COLO668 (cell line): ENCODE measurements at regions not wholly inside any gene's neighbourhood (a gene's known extent, or its start where the extent isn't known, plus 50 kb on each side); places are given as distances from the start of the nearest gene placed in this dataset.
"Not testable (repeated sequence)": the region's sequence is repeated elsewhere in the genome, so short reads cannot be mapped to it uniquely, and the experiment has no call there.

ENCODE experiments used
- DNase-seq: peaks from one replicate; lab custom pipeline; 2025; ENCODE audit not compliant: unreplicated experiment; lab: John Stamatoyannopoulos, UW

GRCh38 chr1:94675373-94675772 is 133.8 kb upstream of the F3 start:
- DNase-seq = no peak

- no peak for DNase-seq
Measured at GRCh38 chr1:94674876-94675275, 133.3 kb upstream of the F3 start.

GRCh38 chr1:94672934-94673333 is 131.4 kb upstream of the F3 start:
- no peak for DNase-seq

DNA sequence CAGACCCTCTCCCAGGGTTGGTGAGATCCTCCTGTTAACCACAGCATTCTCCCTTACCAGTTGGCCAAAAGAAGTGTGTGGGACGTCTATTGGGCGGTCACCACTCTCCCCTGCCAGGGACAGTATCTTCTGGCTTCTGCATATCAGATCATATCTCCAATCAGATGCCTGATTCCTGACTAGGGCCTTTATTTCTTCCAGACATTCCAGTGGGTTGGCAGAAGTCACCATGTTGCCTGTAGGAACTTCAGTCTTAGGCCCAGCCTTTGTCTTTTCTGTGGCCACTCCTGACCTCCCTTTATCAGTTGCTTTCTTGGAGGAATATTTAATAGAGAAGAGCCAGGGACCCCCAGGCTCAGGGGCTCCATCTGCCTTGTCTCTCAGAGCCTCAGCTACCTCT is 130.4 kb upstream of the F3 start:
- DNase-seq = no peak

DNA sequence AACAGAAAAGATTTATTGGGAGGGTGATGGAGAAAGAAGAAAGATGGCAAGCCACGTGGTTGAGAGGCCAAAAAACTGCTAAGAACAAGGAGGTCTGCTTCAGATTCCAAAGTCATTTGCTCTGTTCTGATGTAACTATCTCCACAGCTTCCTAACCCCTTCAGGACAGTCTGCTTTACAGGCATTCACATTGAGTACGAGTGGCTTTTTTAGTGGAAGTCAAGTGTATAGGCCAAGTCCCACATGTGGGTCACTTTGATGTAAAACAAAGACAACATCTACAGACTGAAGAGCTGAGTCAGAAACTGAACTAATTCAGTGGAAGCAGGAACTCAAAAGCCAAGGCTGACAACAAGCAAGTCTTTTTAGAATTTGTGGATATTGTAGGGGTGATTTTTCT is 128.7 kb upstream of the F3 start:
- no peak for DNase-seq

GRCh38 chr1:94669198-94669597 is 127.6 kb upstream of the F3 start:
- no peak for DNase-seq

DNA sequence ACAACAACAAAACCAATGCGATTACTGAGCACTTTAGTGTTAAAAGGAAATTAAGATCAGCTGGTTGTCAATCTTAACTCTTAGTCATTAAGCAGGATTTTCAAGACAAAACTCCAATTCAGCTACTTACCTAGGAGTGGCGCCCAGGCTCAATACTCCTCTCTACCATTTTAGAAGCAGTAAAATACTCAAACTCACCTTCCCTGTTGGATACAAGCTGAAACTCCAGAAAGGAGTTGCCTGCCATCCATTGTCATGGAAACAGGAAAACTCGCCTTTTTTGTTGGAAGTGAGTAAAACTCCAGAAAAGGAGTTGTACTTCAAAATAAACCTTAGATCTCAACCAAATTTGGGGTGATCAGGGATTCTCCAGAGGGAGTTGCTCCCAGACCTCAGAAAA is 127.0 kb upstream of the F3 start:
- no peak for DNase-seq

- no peak for DNase-seq
Measured at GRCh38 chr1:94667818-94668217, 126.3 kb upstream of the F3 start.

GRCh38 chr1:94666797-94667196 is 125.2 kb upstream of the F3 start:
- no peak for DNase-seq

DNA sequence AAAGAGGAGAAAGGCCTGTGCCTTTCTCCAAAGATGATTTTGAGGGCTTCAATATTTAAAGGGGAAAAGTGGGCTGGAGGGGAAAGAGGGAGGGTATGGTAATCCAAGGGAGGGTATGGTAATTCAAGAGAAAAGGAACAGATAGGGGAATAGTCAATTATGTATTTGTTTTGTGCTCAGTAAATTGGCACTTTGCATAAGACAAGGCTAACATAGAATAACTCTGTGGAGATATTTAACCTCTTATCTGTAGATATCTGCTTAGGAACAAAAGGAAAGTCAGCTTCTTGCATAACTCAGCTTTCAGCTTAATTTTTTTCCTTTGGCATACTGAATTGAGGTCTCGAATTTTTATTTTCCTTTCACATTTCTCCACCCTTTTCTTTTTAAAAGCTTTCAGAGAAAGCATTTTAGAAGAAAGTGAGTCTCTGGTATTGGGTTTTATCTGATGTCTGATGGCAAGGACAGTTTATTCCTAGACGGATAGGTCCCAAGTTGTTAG is 119.9 kb upstream of the F3 start:
- no peak for DNase-seq

DNA sequence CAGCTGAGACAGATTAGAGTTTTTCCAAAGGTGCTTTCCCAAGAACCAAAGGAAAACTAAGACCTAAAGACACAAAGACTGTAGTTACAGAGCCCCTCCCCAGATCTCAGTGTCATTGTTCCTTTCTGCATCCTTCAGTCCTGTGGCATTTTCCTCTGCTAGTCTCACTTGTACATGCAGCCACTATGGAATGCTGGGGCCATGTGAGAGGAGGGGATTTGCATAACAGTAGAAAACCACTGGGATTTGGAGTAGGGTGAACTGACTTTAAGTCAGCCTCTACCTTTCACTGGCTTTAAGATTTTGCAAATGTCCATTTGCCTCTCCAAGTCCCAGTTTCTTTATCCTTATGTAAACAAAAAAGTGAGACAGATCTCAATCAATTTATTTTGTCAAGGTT is 119.4 kb upstream of the F3 start:
- DNase-seq = no peak

DNA sequence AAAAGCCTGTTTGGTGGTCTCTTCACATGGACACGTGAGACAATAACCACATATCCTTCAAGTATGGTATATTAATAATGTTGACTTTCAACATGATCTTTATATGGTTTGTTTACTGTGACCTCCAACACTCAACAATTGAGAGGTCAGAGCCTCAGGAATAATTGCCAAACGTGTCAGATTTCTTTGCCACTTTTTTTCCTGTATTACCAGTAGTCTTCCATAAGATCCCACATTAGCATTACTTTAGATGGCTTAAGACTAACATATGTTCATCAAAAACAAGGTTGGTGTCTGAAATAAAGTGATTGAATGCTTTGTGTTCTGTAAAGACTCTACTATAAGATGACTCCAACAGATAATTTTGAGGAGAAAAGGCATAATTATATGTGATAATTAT is 118.7 kb upstream of the F3 start:
- DNase-seq = no peak

GRCh38 chr1:94659202-94659601 is 117.6 kb upstream of the F3 start:
- DNase-seq = not testable (repeated sequence)

DNA sequence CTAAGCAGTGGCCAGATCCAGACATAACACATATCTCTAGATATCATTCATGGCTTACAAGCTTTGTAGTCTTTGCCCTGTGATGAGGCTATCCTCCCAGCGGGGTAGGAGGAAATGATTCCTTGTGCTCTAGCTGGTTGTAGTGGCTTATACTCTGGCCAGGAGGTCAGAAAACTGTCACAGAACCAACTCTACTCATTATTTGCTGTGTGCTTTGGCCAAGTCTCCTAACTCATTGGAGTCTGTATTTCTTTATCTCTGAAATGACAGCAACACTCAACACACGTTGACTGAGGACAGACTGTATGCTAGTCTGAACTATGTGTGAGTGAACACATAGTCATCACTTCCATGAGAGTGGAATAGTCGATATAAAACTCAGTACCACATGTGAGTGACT is 116.7 kb upstream of the F3 start:
- DNase-seq = no peak

GRCh38 chr1:94657776-94658175 is 116.2 kb upstream of the F3 start:
- DNase-seq = not testable (repeated sequence)

- no peak for DNase-seq
Measured at GRCh38 chr1:94656967-94657366, 115.4 kb upstream of the F3 start.

DNA sequence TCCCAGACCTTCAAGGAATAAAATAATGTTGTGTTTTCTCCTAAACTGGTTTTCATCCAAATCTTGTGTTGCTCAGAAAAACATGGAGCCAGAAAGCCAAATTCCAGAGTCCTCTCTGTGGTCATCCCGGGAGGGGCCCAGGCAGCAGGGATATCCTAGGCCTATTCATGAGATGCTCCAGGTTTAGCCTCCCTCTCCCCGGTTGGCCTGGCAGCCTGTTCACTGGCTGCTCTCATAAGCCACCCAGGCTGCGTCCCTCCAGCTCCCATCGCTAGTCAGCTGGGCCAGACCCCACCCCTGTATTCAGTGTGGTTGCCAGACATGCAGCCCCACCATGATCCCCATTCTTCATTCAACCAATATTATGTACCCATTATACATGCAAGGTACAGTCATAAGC is 113.4 kb upstream of the F3 start:
- DNase-seq = no peak

DNA sequence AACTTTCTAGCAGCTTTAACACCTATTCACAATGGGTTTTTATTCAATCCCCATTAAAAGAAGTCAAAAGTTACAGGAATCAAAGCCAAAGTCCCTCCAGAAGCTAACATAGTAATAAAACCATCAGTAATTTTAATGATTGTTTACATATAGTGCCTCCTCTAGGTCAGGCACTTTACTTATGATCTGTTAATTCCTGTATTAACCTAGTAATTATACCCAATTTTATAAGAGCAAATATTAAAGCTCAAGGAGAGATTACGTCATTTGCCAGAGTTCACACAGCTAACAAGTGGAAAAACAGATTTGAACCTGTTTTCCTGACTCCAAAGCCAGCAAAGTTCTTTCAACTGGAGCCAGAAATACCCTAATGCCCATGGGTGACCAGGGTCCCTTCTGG is 112.9 kb upstream of the F3 start:
- no peak for DNase-seq

DNA sequence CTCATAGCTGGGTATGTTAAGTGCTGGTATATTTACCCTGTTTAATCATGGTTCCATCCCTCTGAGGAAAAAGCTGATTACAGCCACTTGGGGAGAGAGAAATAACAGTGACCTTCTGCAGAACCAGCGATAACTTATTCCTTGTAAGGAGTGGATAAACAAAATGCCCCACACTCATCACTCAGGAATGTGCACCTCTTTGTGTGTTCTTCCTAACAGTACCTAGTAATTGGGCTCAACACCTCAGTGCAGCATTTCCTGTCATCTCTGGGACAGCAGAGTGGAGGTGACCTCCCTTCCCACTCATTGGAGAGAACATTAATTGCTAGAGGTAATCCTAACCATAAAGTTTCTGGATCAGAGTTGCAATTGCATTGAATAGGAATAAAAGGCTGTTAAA is 112.5 kb upstream of the F3 start:
- no peak for DNase-seq

GRCh38 chr1:94653454-94653853 is 111.9 kb upstream of the F3 start:
- DNase-seq = no peak

DNA sequence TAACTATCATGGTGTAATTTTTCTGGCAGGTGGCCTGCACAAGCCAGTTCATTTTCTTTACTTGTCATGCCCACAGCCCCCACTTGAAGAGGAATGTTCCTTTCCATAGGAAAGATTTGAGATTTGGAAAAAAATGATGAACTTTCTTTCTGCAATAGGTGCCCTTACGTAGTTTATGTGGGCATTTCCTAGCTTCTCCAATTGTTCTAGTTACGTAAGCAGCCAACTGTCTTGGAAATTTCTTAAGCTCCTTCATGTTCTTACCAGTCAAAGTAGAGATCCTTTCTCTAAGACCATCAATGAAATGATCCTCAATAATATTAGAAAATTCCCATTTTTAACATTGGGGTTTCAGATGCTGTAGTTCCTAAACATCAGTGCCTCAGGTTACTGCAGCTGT is 109.5 kb upstream of the F3 start:
- DNase-seq = no peak

DNA sequence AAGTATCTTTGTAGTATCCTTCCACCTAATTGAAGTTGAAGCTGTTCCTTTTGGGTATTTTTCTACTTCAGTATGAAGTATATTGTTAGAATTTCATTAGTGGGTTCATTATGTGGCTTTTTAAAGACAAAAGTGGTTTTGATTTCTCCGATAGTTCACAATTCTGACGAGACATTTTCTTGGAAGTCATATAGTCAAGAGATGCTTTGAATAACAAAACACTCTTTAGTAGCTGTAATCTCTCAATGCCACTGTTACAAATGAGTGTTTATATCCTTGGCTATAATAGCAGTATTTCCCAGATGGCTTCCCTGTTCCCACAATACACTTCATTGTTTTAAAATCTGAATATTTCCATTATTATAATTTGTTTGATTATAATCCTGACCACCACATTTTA is 108.7 kb upstream of the F3 start:
- no peak for DNase-seq

GRCh38 chr1:94648225-94649007 is 106.9 kb upstream of the F3 start:
- DNase-seq = no peak
